ENCODE measurements at regions not wholly inside any gene's neighbourhood (a gene's known extent, or its start where the extent isn't known, plus 50 kb on each side); places are given as distances from the start of the nearest gene placed in this dataset.

- TF ChIP-seq CTCF (IDR thresholded peaks at IDR 0.05) (no peak), EP300 (IDR thresholded peaks at IDR 0.05) (no peak), POLR2A (IDR thresholded peaks at IDR 0.05) (no peak)
Observed at GRCh38 chr7:28245123-28245878, 64.7 kb upstream of the JAZF1 start.
